IMR-90 (cell line): ENCODE measurements at regions not wholly inside any gene's neighbourhood (a gene's known extent, or its start where the extent isn't known, plus 50 kb on each side); places are given as distances from the start of the nearest gene placed in this dataset.

Experiments
- BHLHE40 ChIP-seq: fragments of 150-350 bp; IDR thresholded peaks from 2 replicates; pipeline ENCODE4 v1.6.1; 2016; ENCODE audit warnings: mild to moderate bottlenecking, low read depth, low read length
- CEBPB ChIP-seq: IDR thresholded peaks from 2 replicates; pipeline ENCODE4 v1.6.1; 2012; ENCODE audit warnings: low read depth, low read length, improper control_type of control experiment
- MAFK ChIP-seq: IDR thresholded peaks from 2 replicates; pipeline ENCODE4 v1.6.1; 2012; ENCODE audit warnings: low read depth, low read length, improper control_type of control experiment
- POLR2A ChIP-seq: IDR thresholded peaks from 2 replicates; pipeline ENCODE4 v1.6.1; 2012; ENCODE audit warnings: mild to moderate bottlenecking, low read depth, low read length
- RAD21 ChIP-seq: IDR thresholded peaks from 2 replicates; pipeline ENCODE4 v1.6.1; 2012; ENCODE audit warnings: low read length, improper control_type of control experiment
- RCOR1 ChIP-seq: IDR thresholded peaks from 2 replicates; pipeline ENCODE4 v1.6.1; 2012; ENCODE audit warnings: mild to moderate bottlenecking, low read length, improper control_type of control experiment; ENCODE audit not compliant: insufficient replicate concordance
- SMC3 ChIP-seq: fragments of 150-350 bp; IDR thresholded peaks from 2 replicates; pipeline ENCODE4 v1.6.1; 2016; ENCODE audit warnings: low read depth, mild to moderate bottlenecking, antibody characterized with exemption, low read length, moderate library complexity
- TF ChIP-seq, protein P1 (sequence below): conservative IDR thresholded peaks from 2 replicates; pipeline ENCODE4 v1.5.1; 2012; ENCODE audit warnings: mild to moderate bottlenecking, low read depth, low read length, improper control_type of control experiment

DNA sequence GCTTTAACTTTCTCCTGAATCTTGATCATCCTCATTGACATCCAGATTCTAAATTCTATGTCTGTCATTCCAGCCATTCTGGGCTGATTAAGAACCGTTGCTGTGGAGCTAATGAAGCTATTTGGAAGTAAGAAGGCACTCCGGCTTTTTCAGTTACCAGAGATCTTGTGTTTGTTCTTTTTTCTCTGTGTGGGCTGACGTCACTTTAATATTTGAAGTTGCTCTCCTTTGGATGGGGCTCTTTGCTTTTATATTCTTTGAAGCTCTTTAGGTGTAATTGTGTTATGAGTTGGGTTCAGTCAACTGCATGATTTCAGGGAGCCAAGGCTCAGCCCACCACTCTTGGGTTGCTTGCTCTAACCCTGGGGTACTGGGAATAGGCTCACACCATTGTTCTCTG, 460.6 kb downstream of the CDH8 start:
- TF ChIP-seq RAD21 (no peak), CEBPB (no peak), POLR2A (no peak), RCOR1 (no peak), SMC3 (no peak), MAFK (no peak), BHLHE40 (no peak)
- TF ChIP-seq, protein P1, sequence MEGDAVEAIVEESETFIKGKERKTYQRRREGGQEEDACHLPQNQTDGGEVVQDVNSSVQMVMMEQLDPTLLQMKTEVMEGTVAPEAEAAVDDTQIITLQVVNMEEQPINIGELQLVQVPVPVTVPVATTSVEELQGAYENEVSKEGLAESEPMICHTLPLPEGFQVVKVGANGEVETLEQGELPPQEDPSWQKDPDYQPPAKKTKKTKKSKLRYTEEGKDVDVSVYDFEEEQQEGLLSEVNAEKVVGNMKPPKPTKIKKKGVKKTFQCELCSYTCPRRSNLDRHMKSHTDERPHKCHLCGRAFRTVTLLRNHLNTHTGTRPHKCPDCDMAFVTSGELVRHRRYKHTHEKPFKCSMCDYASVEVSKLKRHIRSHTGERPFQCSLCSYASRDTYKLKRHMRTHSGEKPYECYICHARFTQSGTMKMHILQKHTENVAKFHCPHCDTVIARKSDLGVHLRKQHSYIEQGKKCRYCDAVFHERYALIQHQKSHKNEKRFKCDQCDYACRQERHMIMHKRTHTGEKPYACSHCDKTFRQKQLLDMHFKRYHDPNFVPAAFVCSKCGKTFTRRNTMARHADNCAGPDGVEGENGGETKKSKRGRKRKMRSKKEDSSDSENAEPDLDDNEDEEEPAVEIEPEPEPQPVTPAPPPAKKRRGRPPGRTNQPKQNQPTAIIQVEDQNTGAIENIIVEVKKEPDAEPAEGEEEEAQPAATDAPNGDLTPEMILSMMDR, result no peak
